M059J (cell line): ENCODE measurements at regions not wholly inside any gene's neighbourhood (a gene's known extent, or its start where the extent isn't known, plus 50 kb on each side); places are given as distances from the start of the nearest gene placed in this dataset.

ENCODE experiments used
- DNase-seq: peaks from one replicate; pipeline ENCODE4 v3.0.0-alpha.2; 2012; ENCODE audit warnings: low read depth

- DNase-seq, result no peak
Observed at GRCh38 chr10:124227055-124227975, 133.9 kb upstream of the CHST15 start.

- no peak for DNase-seq
Observed at GRCh38 chr10:124226271-124227054, 133.1 kb upstream of the CHST15 start.

DNA sequence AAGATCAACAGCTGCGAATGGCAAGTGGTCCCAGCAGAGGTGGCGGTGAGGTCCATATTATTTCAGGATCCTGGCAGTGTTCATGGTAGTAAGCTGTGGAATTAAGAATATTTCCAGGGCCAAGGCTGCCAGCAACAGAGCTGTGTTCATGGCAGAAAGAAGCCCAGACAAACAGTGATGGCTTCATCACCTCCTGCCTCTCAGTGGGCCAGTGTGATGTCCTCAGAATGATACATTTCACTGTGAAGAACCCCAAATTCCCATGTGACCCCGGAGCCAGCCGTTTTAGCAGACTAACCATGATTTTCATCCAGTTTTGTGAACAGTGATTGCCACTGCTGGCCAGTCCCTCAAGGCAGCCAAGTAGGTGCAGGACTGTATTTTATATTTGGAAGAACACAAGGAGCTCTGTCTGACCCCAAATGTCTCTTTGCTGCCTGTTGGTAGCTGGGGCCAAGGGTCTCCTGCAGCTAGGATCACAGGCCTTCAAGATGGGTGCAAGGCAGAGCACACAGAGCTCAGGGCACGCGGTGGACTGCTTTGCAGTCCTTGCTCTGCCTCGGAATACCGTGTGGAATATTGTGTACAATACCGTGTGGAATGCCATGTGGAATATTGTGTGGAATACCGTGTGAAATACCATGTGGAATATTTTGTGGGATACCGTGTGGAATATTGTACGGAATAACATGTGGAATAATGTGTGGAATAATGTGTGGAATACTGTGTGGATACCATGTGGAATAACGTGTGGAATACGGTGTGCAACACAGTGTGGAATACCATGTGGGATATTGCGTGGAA lies 132.3 kb upstream of the CHST15 start:
- no peak for DNase-seq

DNA sequence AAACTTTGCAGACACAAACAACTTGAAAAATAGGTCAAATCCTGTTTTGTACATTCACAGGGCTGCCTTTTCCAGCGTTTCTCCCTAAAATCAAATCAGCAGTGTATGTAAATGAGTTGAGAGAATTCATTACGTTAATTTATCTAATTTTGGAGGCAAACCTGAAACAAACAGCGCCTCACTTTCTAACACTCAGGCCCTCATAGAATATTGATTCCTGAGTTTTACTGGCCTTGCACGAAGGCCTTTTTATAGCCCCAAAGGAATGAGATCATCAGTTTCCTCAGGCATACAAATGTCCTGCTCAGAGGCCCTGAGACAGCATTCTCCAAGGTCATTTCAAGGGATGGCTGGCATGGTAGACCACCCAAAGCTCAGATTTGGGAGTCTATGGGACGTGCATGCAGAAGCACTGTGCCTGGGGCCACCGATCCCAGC lies 131.7 kb upstream of the CHST15 start:
- peak; percentile 19 for DNase-seq

- peak; percentile 83 for DNase-seq
Observed at GRCh38 chr10:124224331-124225028, 131.1 kb upstream of the CHST15 start.

GRCh38 chr10:124223711-124224085 lies 130.3 kb upstream of the CHST15 start:
- DNase-seq, result no peak

DNA sequence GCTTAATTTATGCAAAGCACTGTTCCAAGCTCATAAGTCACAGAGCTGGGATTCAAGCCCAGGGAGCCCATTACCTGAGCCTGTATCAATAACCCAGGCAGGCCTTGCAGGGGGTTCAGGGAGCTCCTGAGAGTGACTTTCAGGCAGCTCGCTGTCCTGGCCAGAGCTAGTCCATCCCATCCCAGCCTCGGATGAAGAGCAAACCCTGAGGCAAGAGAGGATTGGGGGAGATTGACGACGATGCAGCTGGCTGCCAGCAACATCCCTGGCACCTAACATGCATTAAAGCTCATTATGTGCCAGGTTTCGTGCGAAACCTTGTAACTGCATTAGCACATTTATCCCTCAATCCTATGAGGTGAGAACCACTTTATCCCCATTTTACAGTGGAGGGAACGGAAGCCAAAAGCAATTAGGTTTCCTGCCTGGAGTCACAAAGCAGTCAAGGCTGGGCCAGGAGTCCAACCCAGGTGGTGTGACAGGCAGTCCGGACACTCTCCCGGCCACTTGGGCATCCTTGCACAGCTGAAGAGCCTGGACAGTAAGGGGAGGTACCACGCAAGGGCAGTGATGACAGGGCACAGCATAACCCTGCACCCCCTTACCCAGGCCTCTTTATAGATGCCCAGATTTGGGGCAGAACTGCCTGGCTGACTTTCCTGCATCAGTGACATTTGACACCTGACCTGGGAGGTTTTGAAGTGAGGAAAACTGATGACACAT lies 129.8 kb upstream of the CHST15 start:
- DNase-seq, result no peak

GRCh38 chr10:124222318-124222987 lies 129.1 kb upstream of the CHST15 start:
- DNase-seq, result no peak

DNA sequence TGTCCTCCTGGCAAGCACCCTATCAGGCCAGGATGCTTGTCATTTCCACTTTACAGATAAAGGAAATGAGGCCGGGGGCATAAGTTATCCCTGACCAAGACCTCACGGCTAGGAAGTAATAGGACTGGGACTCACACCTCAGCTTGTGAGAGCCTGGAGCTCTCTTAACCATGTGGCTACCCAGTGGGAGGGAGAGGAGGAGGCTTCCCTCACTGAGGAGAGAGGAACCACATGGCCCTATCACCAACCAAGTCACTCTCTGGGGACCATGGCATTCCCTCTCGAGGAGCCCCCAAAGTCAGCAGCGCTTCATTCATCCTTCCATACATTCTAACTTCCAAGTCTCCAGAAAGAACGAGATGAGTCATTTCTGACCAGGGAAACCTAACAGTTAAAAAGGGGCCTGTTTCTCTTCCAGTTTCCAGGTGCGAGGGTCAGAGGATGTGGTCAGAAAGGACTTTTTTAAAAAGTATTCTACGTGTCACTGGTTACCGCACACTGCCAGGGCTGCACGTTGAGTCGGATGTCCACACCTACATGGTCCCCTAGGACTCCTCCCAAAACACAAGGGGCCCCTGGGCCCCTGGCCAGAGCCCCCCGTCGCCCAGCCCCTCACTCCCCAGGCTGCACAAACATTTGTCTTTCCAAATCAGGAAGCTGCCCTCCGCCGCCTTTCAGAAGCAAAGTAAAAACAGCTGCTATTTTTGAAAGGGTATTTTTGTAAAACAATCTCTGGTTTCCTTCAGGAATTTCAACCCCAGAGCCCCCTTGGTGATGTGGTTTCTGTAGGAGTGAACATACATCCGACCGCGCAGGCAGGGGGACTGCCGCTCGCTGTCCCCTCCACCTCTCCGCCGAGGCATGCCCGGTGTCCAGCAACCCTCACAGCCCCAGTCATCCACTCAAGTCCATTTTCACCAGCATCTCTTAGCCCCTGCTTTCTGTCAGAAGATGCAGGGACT lies 128.2 kb upstream of the CHST15 start:
- DNase-seq, result peak; percentile 84

GRCh38 chr10:124220971-124221355 lies 127.6 kb upstream of the CHST15 start:
- no peak for DNase-seq

DNA sequence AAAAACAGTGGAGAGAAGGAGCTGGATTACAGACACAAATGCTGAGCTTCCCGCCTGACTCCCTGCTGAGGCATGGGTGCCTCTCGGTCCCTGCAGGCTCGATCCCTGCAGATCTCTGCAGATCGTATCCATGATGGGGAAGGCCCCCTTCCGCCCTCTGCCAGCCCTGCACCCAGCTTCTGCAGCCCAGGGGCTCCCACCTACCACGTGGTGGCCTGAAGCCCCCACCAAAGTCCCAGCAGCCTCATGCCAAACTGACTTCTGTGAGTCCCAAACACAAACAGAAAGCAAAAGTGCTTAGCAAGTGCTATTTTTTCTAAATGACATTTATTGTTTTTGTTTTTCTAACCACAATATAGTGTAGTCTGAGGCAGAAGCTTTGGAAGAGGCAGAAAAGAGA lies 127.1 kb upstream of the CHST15 start:
- no peak for DNase-seq

DNA sequence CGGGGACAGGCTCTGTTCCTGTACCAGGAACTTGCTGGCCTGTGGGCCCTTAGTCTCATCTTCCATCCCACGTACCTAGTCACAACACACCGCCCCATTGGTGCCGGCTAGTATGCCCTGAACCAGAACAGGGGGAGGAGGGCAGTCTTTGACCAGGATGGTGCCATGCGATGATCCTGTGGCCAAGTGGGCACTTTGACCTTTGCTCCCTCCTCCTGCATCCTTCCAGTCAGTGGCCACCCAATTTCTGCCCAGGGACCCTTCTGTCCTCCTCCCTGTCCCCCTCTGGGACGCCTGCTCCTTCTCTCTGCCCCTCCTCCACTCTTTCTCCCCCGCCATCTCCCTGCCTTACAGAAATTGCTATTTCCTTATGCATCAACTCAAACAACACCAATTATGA lies 126.3 kb upstream of the CHST15 start:
- no peak for DNase-seq

GRCh38 chr10:124219062-124219461 lies 125.7 kb upstream of the CHST15 start:
- DNase-seq, result no peak

- DNase-seq, result no peak
Observed at GRCh38 chr10:124217906-124218804, 124.8 kb upstream of the CHST15 start.

GRCh38 chr10:124217031-124217430 lies 123.6 kb upstream of the CHST15 start:
- no peak for DNase-seq

GRCh38 chr10:124214610-124215375 lies 121.4 kb upstream of the CHST15 start:
- DNase-seq, result no peak

GRCh38 chr10:124213899-124214510 lies 120.6 kb upstream of the CHST15 start:
- DNase-seq, result no peak
